Vagina (tissue), 2 donors: ENCODE measurements at regions not wholly inside any gene's neighbourhood (a gene's known extent, or its start where the extent isn't known, plus 50 kb on each side); places are given as distances from the start of the nearest gene placed in this dataset.

Source experiments
- CTCF ChIP-seq, 3 experiments: fragments of 450-650 bp in 2 of 3; fragments of 200-600 bp in 1 of 3; sonication (generic) in 1 of 3; IDR thresholded peaks; one replicate each; pipeline ENCODE4 v1.5.1; 2017 to 2019; ENCODE audit warnings: antibody characterized with exemption in 3 of 3, mild to moderate bottlenecking in 2 of 3, moderate library complexity in 2 of 3
- POLR2A ChIP-seq, 2 donors: fragments of 450-650 bp; IDR thresholded peaks; one replicate each; pipeline ENCODE4 v1.6.1; 2017; ENCODE audit warnings: antibody characterized with exemption in 2 of 2, mild to moderate bottlenecking in 2 of 2, moderate library complexity in 2 of 2
- POLR2AphosphoS5 ChIP-seq, 2 donors: sonication (generic); formaldehyde crosslinking; IDR thresholded peaks; one replicate each; pipeline ENCODE4 v1.9.0; 2017; ENCODE audit warnings: antibody characterized with exemption in 2 of 2, mild to moderate bottlenecking in 2 of 2, low read depth in 1 of 2; ENCODE audit not compliant: insufficient read depth in 1 of 2

- TF ChIP-seq POLR2AphosphoS5 (IDR thresholded peaks at IDR 0.05; ENCODE audit: insufficient read depth in 1 of 2, low read depth in 1 of 2) (no peak), CTCF (IDR thresholded peaks at IDR 0.05) (no peak), POLR2A (IDR thresholded peaks at IDR 0.05) (no peak)
Measured at GRCh38 chr7:94100723-94101345, 96.7 kb upstream of the BET1 start.
